GM10248 (cell line): ENCODE measurements at regions not wholly inside any gene's neighbourhood (a gene's known extent, or its start where the extent isn't known, plus 50 kb on each side); places are given as distances from the start of the nearest gene placed in this dataset.

Experiments
- CTCF ChIA-PET: fragments of 300-600 bp; sonication (Branson Sonifier 250); formaldehyde crosslinking; extraction: SDS; loops from one replicate; lab custom pipeline; 2021; ENCODE audit warnings: antibody characterized with exemption; lab: Yijun Ruan, JAX
- POLR2A ChIA-PET: fragments of 350-650 bp; sonication (Branson Sonifier 250); formaldehyde crosslinking; extraction: SDS; loops from one replicate; lab custom pipeline; 2020; ENCODE audit warnings: antibody characterized with exemption; lab: Yijun Ruan, JAX
- DNase-seq: peaks from one replicate; pipeline ENCODE4 v3.0.0; 2012; ENCODE audit errors: extremely low spot score
- TF ChIP-seq, protein P1 (sequence below): IDR thresholded peaks from 2 replicates; pipeline ENCODE4 v1.5.1; 2012; ENCODE audit warnings: mild to moderate bottlenecking, low read depth; ENCODE audit errors: extremely low read depth, missing control alignments, control extremely low read depth

DNA sequence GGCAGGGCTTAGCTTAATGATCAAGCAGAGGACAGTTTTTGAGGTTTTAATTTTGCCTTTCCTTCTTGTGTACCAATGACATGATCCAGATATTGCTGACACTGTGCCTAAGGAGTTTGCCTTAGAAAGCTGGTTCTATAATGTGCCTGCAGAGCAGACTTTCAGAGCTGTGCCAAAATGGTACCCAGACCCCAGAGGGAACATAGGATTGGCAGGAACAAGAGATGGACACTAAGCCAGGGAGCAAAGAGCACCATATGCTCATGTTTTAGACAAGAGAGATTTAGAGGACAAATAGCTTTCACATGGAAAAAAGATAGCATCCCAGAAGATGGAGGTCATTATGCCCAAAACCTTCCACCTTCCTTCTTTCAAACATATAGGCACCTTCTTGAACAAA lies 1241.5 kb upstream of the SPRY2 start:
- ChIA-PET CTCF (no interaction called here), POLR2A (no interaction called here)
- TF ChIP-seq, protein P1, sequence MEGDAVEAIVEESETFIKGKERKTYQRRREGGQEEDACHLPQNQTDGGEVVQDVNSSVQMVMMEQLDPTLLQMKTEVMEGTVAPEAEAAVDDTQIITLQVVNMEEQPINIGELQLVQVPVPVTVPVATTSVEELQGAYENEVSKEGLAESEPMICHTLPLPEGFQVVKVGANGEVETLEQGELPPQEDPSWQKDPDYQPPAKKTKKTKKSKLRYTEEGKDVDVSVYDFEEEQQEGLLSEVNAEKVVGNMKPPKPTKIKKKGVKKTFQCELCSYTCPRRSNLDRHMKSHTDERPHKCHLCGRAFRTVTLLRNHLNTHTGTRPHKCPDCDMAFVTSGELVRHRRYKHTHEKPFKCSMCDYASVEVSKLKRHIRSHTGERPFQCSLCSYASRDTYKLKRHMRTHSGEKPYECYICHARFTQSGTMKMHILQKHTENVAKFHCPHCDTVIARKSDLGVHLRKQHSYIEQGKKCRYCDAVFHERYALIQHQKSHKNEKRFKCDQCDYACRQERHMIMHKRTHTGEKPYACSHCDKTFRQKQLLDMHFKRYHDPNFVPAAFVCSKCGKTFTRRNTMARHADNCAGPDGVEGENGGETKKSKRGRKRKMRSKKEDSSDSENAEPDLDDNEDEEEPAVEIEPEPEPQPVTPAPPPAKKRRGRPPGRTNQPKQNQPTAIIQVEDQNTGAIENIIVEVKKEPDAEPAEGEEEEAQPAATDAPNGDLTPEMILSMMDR = no peak
- no peak for DNase-seq

DNA sequence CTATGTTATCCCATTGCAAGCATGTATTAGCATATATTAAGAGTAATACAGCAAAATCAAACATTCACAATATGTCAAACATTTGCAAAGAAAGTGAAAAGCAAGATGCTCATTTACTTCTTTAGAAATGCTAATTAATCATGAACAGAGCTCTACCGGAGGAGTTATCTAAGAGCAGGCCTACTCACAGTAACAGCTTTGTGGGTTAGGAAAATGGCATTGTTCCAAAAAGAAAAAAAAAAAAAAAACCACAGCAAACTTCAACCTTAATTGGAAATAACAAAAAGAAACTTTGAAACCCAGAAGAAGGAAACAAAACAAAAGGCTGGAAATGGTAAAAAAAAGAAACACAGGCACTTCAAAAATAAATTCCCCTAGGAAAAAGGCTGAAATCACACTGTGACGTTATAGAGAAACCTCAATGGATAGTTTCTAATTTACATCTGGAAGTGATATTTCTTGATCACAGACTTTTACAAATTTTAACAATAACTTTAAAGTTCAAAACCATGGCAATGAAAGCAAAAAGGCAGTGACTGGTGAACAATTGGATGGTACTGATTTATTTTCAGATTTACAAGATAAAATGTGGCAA lies 1236.8 kb upstream of the SPRY2 start:
- TF ChIP-seq, protein P1 = no peak
- no peak for DNase-seq
- ChIA-PET POLR2A (no interaction called here), CTCF (no interaction called here)

DNA sequence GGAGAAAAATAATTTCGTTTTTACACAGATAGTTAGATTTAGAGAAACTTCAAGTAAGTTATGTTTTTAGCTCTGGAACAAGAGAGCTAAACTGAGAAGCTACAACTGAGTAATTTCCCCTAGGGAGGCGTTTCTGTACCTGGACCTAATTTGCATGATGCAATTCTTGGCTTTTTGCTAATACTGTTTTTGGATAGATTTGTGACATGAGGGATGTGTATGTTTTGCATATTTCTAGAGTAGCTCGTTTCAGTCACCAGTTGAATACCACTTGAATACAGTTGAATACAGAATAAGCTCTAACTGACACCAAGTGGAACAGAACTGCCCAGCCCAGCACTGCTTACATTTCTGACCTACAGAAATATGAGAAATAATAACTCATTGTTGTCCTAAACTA lies 1227.9 kb upstream of the SPRY2 start:
- ChIA-PET POLR2A (no interaction called here), CTCF (no interaction called here)
- DNase-seq = no peak
- TF ChIP-seq, protein P1 = no peak

DNA sequence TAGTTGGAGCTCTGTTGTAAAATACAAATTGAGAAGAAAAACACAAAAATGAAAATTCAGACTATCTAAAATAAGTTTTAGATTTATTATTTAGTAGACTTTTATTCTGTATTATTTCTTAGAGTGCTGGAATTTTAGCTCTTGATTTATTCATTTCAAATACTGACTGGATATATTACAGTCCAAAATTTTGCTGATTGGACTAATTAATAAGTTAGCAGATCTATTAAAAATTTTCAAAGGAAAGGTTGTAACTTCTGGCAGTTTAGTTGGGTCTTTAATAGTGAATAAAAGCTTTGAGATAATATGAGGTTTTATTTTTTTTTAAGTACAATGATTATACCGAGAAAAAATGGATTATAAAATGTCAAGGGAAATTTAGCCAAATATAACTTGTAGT lies 1224.9 kb upstream of the SPRY2 start:
- TF ChIP-seq, protein P1 = no peak
- ChIA-PET CTCF (no interaction called here), POLR2A (no interaction called here)
- DNase-seq = no peak

DNA sequence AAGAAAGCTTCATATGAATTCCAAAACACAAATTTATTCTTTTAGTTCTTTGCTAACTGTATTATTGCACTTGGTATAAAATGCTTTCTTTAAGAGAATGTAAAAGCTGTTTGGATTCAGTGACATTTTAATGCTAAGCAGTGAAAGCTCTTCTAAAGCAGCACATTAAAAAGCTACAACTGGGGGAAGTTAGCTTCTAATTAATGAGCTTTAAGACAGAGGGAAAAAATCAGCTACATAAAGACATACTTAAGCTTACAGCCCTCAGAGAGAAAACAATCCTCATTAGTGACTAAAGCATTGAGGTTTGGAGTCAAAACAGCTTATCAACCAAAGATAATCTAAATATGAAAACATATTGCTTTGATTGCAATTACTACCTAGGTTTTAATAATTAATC lies 1222.2 kb upstream of the SPRY2 start:
- no peak for DNase-seq
- POLR2A ChIA-PET = no interaction called here
- TF ChIP-seq, protein P1 = no peak
- CTCF ChIA-PET = no interaction called here

DNA sequence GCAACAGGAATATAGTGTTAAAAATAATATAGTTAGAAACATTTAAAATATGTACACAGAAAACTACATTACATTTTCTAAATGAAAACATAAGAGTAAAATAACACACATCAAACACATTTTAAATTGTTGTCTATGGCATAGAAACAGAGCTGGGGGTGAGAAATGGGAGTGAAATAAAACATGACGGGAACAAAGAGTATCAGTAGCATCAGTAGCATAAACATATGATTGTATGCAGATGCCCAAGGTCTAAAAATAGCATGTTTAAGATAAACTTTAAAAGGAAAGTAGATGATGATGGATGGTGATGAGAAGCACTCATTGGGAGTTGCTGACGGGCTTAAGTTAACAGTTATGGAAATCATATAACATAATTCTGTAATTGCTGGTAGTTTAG lies 1221.7 kb upstream of the SPRY2 start:
- ChIA-PET POLR2A (no interaction called here), CTCF (interaction anchor here (1.3 kb wide), 1 partner anchor 48 kb away, joined by 3 read pairs; no protein-coding TSS in a partner anchor)
- DNase-seq = no peak
- TF ChIP-seq, protein P1 = no peak
